Motor neuron (in vitro differentiated cells): ENCODE measurements at regions not wholly inside any gene's neighbourhood (a gene's known extent, or its start where the extent isn't known, plus 50 kb on each side); places are given as distances from the start of the nearest gene placed in this dataset.

Experiments used
- ATAC-seq, 8 experiments: fragments of 200-7000 bp; cut with Tn5 transposase; replicated peaks in 6 of 8; 2 replicates each; pipeline ENCODE4 v1.8.0; 2021; ENCODE audit warnings: mild to moderate bottlenecking in 8 of 8, moderate library complexity in 8 of 8
- H3K27ac ChIP-seq, 2 donors: fragments of 250-450 bp; sonication (Bioruptor Pico); 2 replicates each; pipeline ENCODE4 v1.9.0; 2021; ENCODE audit warnings: antibody characterized with exemption in 2 of 2, mild to moderate bottlenecking in 2 of 2, moderate library complexity in 1 of 2
- H3K4me1 ChIP-seq, 2 donors: fragments of 250-450 bp; sonication (Bioruptor Pico); replicated peaks in 1 of 2; 2 replicates each; pipeline ENCODE4 v1.6.1; 2021; ENCODE audit warnings: antibody characterized with exemption in 2 of 2, mild to moderate bottlenecking in 2 of 2, moderate library complexity in 1 of 2
- H3K4me3 ChIP-seq, 5 donors: fragments of 250-450 bp; sonication (Bioruptor Pico); 2 replicates each; pipeline ENCODE4 v1.9.0; 2021; ENCODE audit warnings: antibody characterized with exemption in 5 of 5, mild to moderate bottlenecking in 5 of 5, moderate library complexity in 4 of 5
- WGBS, 10 experiments: fragments of 450-650 bp; shearing (Covaris generic); methylation state at CpG; one replicate each; pipeline ENCODE4 v1.0.0; 2022; 5-methylcytosine and 5-hydroxymethylcytosine counted together
- in situ Hi-C, 9 experiments: fragments of 400-800 bp; cut with MboI; loops; one replicate each; pipeline ENCODE4 v1.15.0; 2021; ENCODE audit warnings: low sequenced_read_pairs in 9 of 9, low pct_unique_long_range_greater_than_20kb in 2 of 9; ENCODE audit not compliant: unreplicated experiment in 9 of 9

- Histone ChIP-seq H3K27ac (no peak overlapping the region), H3K4me3 (no peak overlapping the region), H3K4me1 (peaks cover 0 to 2% of the 10 kb centered on the region in 2 donors)
- 0 to 71% (median 43%) methylated on average over 1 to 2 of the region's 2 CpGs; no CpG with 5 or more reads in 3 of the 10 experiments for WGBS, 10 experiments
- peak in 1 of 8 experiments; percentile 17 for ATAC-seq
- in situ Hi-C loops: no loop called here
These were observed 239.0 kb upstream of the ZP4 start for GRCh38 chr1:238129677-238130076.

DNA sequence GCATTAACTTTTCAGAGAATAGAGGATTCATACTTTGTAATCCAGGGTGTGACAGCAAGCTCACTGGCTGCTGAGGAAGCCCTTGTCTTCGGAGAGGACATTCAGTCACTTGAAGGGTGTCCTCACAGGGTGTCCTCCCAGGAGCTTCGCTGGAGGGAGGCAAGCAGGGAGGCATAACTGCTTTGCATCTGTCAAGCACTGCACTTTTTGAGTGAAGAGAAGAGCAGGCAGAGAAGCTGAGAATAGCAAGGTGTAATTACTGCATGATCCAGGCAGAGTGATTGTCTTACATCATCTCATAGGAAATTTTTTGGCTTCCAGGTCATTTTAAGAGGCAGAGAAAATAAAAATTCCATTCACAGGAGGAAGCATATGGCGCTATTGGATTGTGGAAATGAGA lies 232.5 kb upstream of the ZP4 start:
- ATAC-seq: no peak
- WGBS, 10 experiments: 0 to 100% (median 75%) methylated on average over 1 to 3 of the region's 3 CpGs; no CpG with 5 or more reads in 2 of the 10 experiments
- no peaks in the 10 kb centered on the region for H3K4me1 ChIP-seq
- in situ Hi-C loops: no loop called here
- no peak overlapping the region for H3K4me3 ChIP-seq
- H3K27ac ChIP-seq: no peak overlapping the region

DNA sequence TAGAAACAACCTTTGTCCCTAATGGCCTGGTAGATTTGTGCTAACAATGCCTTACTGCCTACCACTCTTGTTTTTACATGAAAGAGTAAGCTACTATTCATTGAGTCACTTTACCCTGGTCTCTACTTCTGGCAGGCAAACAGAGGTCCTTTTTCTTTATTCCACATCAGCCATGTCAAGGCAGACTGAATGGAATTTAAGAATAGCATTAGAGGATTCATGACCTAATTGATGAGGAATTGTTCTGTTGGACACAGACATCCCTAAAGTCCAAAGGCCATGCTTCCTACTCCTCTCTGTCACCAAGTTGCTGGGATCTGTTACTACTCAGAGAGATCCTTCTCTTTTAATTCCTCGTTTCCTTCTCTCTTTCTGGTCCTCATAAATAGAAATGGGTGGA lies 229.1 kb upstream of the ZP4 start:
- H3K4me1 ChIP-seq: no peaks in the 10 kb centered on the region
- H3K27ac ChIP-seq: no peak overlapping the region
- ATAC-seq: no peak
- no peak overlapping the region for H3K4me3 ChIP-seq
- in situ Hi-C loops: no loop called here
- WGBS, 10 experiments: 0 to 100% (median 75%) methylated on average over 1 of the region's 1 CpG; no CpG with 5 or more reads in 3 of the 10 experiments

- Histone ChIP-seq H3K4me1 (no peaks in the 10 kb centered on the region), H3K4me3 (no peak overlapping the region), H3K27ac (no peak overlapping the region)
- in situ Hi-C loops: no loop called here
- peak in 3 of 8 experiments; percentile 25 to 73 (median 38) for ATAC-seq
- 10 to 68% (median 57%) methylated on average over 2 to 4 of the region's 4 CpGs; no CpG with 5 or more reads in 2 of the 10 experiments for WGBS, 10 experiments
These were observed 228.3 kb upstream of the ZP4 start for GRCh38 chr1:238119060-238119459.

DNA sequence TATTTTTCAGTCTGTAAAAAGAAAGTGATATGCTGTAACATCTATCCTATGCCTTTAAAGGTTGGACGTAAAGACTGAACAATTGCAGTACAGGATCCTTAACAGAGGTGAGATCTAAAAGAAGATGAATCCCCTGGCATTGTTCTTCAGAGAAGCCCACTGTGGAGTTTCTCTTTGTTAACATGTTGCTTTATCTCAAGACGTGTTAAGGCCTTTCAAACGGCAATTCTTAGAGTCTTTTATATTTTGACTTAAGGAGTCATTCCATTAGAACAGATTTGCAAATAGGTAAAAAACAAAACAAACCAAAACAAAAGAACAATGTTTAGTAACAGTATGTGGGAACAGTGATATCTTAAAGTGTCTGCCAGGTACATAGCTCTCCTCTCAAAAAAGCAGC lies 225.1 kb upstream of the ZP4 start:
- in situ Hi-C loops: no loop called here
- 15 to 86% (median 53%) methylated on average over 1 to 3 of the region's 3 CpGs; no CpG with 5 or more reads in 1 of the 10 experiments for WGBS, 10 experiments
- Histone ChIP-seq H3K4me1 (peaks cover 17 to 25% of the 10 kb centered on the region in 2 donors), H3K4me3 (no peak overlapping the region), H3K27ac (no peak overlapping the region)
- no peak for ATAC-seq

- in situ Hi-C loops: no loop called here
- Histone ChIP-seq H3K4me3 (no peak overlapping the region), H3K27ac (no peak overlapping the region), H3K4me1 (peaks cover 17 to 25% of the 10 kb centered on the region in 2 donors)
- 9 to 51% (median 30%) methylated on average over 1 to 5 of the region's 5 CpGs; no CpG with 5 or more reads in 1 of the 10 experiments for WGBS, 10 experiments
- peak in 5 of 8 experiments; percentile 87 to 95 (median 94) for ATAC-seq
These were observed 222.4 kb upstream of the ZP4 start for GRCh38 chr1:238112952-238113621.

DNA sequence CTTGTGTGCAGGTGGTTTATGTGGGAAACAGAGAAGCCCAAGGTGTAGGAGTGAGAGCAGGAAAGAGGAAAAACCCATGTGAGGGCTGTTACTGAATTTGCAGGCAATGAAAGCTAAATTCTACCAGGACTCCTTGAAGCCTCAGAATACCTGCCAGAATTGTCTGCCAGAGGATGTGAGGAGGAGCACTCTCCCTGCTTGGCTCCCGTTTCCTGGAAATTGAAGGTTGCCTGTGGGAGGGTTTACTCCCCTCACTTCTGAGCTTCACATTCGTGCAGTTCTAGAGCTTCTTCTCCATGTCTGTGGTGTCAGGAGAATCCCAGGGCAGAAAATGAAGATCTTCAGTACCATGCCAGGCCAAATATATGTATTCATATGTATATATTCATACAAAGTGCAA lies 220.8 kb upstream of the ZP4 start:
- Histone ChIP-seq H3K4me1 (peaks cover 17 to 25% of the 10 kb centered on the region in 2 donors), H3K27ac (no peak overlapping the region), H3K4me3 (no peak overlapping the region)
- peak in 1 of 8 experiments; percentile 45 for ATAC-seq
- in situ Hi-C loops: no loop called here
- WGBS, 10 experiments: 10 to 100% (median 50%) methylated on average over 1 to 2 of the region's 2 CpGs; no CpG with 5 or more reads in 3 of the 10 experiments

GRCh38 chr1:238111081-238111480 lies 220.4 kb upstream of the ZP4 start:
- Histone ChIP-seq H3K27ac (no peak overlapping the region), H3K4me3 (no peak overlapping the region), H3K4me1 (peaks cover 17 to 25% of the 10 kb centered on the region in 2 donors)
- 0 to 100% (median 80%) methylated on average over 1 of the region's 1 CpG; no CpG with 5 or more reads in 3 of the 10 experiments for WGBS, 10 experiments
- in situ Hi-C loops: no loop called here
- peak in 1 of 8 experiments; percentile 58 for ATAC-seq

DNA sequence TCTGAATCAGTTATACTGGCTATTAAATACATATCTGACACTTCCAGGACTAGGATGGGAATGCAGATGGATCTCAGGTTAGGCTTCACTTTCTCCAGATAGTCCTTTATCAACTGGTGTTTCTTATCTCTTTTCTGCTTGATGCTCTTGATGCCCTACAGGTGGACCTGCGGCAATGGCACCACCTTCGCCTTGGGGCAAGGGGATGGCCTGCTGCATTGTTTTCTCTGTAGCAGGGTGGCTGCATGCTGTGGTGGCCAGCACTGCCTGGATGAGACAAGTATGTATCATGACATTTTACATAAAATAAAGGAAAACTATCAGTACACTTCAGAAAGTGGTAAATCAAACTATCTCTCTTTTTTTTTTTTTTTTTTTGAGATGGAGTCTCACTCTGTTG lies 217.7 kb upstream of the ZP4 start:
- Histone ChIP-seq H3K27ac (no peak overlapping the region), H3K4me3 (no peak overlapping the region), H3K4me1 (peaks cover 17 to 23% of the 10 kb centered on the region in 2 donors)
- WGBS, 10 experiments: 20 to 100% (median 98%) methylated on average over 1 to 2 of the region's 2 CpGs; no CpG with 5 or more reads in 4 of the 10 experiments
- ATAC-seq: no peak
- in situ Hi-C loops: no loop called here

DNA sequence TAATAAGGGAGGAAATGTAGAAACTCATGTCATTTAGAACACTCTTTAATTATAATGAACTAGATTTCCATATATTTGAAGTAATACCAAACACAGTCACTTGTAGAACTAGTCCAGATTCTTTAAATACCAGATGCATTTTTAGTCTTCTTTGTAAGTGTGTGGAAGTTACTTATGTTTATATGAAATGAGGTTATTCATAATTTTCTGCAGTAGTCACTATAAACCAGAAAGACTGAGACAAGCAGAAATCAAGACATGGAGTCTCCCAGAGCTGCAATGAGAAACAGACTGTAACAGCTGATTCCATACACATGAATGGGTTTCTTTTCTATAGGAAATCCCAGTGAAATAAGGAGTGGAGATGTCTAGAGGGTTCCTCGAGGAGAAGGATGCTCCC lies 216.6 kb upstream of the ZP4 start:
- no peak overlapping the region for H3K27ac ChIP-seq
- peaks cover 9 to 12% of the 10 kb centered on the region in 2 donors for H3K4me1 ChIP-seq
- WGBS, 10 experiments: 0 to 82% (median 44%) methylated on average over 1 of the region's 1 CpG; no CpG with 5 or more reads in 5 of the 10 experiments
- in situ Hi-C loops: no loop called here
- ATAC-seq: no peak
- no peak overlapping the region for H3K4me3 ChIP-seq

DNA sequence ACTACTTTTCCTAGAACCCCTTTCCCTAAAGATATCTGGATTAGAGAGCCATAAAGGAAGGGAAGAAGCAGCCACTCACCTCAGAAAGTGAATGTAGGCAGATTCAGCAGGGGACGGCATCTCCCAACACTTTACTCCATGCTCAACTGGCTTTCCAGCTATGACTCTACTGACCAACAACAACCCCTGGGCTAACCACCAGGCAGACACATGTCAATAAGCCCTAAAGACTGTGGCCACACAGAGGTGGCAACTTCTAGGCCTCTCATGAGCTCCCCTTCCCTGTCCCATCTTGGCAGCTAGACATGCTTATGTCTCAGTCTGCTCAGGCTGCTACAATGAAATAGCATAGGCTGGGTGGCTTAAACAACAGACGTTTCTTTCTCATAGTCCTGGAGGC lies 214.0 kb upstream of the ZP4 start:
- H3K27ac ChIP-seq: no peak overlapping the region
- WGBS, 10 experiments: 0 to 100% (median 25%) methylated on average over 1 to 2 of the region's 2 CpGs; no CpG with 5 or more reads in 4 of the 10 experiments
- no peak for ATAC-seq
- no peak overlapping the region for H3K4me3 ChIP-seq
- H3K4me1 ChIP-seq: no peaks in the 10 kb centered on the region
- in situ Hi-C loops: no loop called here

- Histone ChIP-seq H3K4me3 (no peak overlapping the region), H3K4me1 (no peaks in the 10 kb centered on the region), H3K27ac (no peak overlapping the region)
- ATAC-seq: no peak
- 0 to 93% (median 53%) methylated on average over 1 to 2 of the region's 2 CpGs; no CpG with 5 or more reads in 2 of the 10 experiments for WGBS, 10 experiments
- in situ Hi-C loops: no loop called here
These were observed 211.2 kb upstream of the ZP4 start for GRCh38 chr1:238101923-238102322.

GRCh38 chr1:238099871-238100270 lies 209.1 kb upstream of the ZP4 start:
- no peak overlapping the region for H3K27ac ChIP-seq
- no peak overlapping the region for H3K4me3 ChIP-seq
- in situ Hi-C loops: no loop called here
- no peak for ATAC-seq
- no peaks in the 10 kb centered on the region for H3K4me1 ChIP-seq
- WGBS, 10 experiments: 57 to 100% (median 89%) methylated on average over 1 to 2 of the region's 2 CpGs

GRCh38 chr1:238089615-238090014 lies 198.9 kb upstream of the ZP4 start:
- peaks cover 29 to 32% of the 10 kb centered on the region in 2 donors for H3K4me1 ChIP-seq
- no peak overlapping the region for H3K27ac ChIP-seq
- no peak for ATAC-seq
- in situ Hi-C loops: no loop called here
- H3K4me3 ChIP-seq: no peak overlapping the region
